Activated T-cell treated with anti-CD3 and anti-CD28 coated beads for 4 hours (primary cell): ENCODE measurements at regions not wholly inside any gene's neighbourhood (a gene's known extent, or its start where the extent isn't known, plus 50 kb on each side); places are given as distances from the start of the nearest gene placed in this dataset.

Source experiments
- DNase-seq: peaks from one replicate; pipeline ENCODE4 v3.0.0-alpha.2; 2020

DNA sequence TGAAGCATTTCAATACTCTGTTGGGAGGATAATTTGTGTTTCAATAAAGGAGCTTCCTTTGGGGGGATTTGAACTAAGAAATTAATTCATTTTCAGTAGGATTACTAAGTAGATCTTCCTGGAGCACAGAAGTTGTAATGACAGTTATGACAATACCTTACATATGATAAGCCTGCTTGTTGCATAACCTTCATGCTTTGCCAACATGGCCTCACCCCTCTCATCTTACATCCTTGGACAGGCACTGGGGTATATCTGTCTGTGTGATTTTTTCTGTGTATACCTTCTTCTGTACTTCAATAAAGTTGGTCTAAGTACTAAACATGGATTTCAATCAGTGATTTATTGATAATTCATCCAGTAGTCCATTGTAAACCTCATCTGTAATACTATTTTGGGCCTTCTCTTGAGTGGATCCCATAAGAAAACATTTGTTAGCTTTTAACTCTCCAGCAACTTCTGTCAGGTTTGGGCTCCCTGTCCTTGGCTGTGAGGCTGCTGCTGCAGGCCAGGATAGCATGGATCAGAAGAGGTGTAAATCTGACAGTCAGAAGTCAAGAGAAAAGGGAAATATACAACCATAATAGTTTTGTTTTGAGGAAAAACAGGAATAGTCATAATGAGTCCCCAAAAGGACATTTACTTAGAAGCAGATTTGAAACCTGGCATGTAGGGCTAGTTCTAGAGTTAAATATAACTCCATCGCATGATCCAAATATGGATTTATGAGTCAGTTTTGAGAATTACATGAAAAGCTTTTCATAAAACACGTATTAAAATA, 422.2 kb downstream of the KLF5 start:
- no peak for DNase-seq

DNA sequence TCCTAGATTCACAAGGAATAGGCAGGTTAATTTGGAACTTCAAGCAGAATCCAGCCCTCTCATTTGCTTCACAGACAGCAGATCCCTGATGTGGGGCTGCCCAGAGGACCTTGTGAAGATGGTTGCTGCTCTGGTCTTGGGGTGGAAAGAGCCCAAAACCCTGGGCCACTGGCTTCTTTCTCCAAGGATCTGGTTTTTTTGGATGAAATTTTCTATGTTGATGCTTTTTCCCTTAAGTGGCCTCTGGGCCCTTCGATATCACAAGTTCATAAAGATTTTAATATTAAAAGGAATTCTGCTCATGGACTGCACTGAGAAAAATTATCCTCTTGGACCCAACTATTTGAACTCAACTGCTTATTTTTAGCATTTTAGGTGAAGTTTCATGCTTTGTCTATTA, 421.1 kb downstream of the KLF5 start:
- DNase-seq, result no peak

DNA sequence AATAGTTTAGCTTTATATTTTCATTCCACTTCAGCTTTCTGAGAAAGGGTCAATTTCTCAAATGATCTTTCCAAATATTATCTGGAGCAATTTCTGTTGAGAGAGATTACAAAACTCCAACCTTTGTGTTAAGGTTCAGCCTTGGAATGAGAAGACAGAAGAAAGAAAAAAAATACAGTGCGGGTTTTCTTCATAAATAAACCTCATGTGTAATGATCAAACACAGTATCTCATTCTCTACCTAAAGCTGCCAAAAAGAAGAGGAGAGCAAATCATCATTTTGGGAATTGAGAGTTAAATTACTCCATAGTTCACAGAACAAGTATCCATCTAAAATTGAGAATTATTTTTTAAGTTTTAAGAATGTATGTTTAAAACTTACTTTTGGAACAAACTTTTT, 420.5 kb downstream of the KLF5 start:
- DNase-seq, result no peak

DNA sequence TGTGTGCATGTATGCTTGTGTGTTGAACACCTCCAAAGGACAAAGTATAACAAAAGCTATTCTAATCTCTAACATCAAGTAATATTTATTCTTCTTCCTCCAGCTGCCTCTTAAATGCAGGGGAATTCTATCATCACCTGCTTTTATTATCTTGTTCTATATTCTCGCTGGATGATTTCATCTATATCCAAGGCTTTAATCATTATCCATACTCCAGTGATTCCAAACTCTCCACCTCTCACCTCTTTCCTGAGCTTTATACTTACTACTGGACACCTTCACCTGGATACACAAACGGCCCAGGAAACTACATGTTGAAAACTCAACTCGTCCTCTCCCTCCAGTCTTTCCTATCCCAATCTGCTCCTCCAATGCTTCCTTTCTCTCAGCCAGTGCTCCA, 418.6 kb downstream of the KLF5 start:
- no peak for DNase-seq

DNA sequence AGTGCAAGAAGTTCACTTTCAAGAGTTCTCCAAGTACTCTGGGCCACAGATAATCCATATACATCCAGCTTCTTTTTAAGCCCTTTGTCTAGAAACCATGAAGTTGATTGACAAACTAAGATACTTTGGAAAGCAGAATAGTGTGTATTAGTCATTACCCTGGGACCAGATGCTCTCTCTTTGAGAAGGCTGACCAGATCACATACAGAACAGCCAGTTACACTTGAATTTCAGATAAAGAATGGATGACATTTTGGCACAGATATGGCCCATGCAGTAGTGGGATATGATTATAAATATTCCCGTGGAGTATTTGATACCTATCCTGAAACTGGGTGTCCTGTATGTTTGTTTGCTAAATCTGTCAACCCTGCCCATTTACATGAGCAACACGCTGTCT, 414.2 kb downstream of the KLF5 start:
- no peak for DNase-seq

DNA sequence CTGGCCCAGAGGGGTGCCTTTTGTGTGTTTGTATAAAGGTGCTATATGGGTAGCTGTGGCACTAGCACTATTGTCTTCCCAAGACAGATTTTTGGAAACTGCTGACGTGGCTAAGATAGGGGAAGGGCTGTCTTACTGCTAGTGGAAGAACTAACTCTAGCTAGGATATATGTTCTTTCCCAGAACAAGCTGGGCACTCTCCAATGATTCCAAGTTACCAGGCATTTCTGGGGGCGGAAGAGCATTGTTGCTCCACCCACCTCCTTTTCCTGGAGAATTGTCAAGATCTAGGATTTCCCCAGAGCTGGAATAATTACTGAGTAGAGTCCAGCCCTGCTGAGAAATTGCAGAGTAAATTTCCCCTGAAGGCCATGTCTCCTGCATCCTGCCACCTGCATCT, 408.3 kb downstream of the KLF5 start:
- no peak for DNase-seq

DNA sequence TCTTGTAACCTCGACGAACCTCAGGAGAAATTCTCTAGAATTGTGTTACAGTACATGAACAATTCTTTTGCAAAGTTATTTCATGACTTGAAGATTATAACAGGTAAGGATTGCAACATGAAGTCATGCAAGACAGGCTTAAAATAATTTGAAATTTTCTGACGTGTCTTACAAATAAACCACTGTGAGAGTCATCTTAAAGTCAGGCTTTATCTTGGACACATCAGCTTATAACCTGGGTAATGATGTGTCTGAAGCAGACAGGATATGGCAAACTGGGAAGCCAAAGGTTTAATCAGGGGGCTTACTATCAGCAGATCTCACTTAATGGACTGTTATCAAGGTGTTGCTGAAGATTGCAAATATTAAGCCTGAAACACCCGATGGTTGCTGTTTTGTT, 407.8 kb downstream of the KLF5 start:
- DNase-seq, result no peak

DNA sequence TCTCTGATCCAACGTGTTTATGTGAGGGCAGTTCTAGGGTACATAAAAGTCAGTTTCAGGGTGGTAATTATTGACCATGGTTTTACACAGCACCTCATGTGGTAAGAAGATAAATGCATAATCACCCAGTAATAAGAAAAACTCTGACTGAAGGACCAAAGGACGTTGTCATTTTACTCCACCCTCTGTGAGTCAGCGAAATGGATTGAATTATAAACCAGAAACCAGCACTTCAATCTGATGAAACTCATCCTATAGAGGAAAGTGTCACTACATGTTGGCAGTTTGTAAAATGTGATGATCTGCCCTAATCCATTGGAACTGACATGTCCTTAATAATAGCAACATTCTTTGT, 406.8 kb downstream of the KLF5 start:
- DNase-seq, result no peak

DNA sequence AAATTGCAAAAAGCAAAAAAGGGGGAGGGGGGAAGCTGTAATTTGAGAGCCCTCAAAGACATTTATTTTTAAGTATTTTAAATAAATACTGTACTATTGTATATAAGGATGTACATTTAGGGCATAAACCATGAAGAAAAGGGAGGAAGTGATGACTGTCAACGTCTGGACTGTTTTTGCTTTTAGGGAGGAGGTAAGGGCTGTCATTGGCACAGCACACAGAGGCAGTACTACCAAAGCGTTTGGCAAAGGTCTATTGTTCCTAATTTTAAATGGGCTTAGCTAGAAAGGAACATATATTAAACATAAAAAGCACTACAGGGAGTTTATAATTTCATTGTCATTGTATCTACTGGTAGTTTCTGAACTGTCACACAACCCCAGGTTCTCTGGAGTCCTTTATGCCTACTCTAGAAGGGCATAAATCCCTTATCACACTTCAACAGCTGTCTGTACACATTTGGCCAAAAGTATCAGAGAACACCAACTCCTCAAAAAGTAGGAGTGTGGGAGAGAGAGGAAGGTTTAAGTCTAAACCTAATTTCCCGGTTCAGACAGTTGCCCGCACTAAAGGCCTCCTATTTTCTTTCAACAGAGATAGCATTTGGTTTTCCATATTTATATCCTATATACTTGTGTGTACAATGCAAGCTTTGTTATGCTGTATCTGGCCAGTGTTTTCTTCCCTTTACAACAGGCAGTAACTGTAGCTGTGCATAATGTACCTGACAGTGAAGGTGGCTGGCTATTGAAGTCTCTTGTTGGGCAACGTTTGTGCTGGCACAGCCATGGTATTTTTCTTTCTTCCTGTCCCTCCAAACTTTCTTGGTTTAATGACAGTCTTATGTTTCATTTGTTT, 406.2 kb downstream of the KLF5 start:
- DNase-seq, result no peak

DNA sequence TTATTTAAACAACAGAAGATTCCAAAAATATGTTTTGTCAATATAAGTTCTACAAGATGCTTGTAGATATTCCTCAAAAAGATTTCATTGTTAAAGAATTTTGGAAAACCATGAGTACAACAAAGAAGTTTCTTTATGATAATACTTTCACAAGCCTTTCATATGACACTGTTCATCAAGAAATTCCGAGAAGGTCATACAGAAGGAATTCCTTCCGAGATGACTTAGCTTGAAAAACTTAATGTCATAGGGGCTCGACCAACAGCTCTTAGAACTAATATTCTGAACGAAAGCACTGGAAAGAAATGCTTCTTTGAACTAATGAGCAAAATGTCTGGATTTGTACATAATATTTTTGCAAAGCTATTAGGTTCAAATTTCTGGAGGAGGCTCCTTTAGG, 403.4 kb downstream of the KLF5 start:
- no peak for DNase-seq

DNA sequence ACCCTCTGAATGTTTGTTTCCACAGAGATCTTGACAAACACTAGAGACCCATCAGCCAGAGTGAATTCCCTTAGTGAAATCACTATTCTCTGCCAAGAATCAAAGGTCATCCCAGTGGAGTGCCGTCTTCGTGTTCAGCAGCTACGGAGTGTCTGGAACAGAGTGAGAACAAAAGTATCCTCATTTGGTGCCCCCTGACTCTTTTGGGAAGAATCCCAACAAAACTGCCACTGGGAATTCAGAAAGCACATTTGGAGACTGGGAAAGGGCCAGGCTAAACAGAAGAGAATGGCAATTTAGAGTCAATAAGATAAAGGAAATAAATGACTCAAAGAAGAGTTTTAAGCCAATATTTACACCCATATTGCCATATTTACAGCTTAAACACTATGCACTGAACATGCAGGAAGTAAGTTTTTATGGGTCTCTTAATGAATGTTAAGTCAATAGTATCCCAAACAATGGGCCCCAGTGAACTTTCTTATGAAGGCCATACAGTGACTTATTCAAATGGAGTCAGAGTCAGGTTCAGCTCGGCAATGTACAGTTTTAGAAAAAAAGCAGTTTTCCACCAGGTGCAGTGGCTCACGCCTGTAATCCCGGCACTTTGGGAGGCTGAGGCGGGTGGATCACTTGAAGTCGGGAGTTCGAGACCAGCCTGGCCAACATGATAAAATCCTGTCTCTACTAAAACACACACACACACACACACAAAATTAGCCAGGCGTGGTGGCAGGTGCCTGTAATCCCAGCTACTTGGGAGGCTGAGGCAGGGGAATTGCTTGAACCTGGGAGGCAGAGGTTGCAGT, 392.6 kb downstream of the KLF5 start:
- no peak for DNase-seq

DNA sequence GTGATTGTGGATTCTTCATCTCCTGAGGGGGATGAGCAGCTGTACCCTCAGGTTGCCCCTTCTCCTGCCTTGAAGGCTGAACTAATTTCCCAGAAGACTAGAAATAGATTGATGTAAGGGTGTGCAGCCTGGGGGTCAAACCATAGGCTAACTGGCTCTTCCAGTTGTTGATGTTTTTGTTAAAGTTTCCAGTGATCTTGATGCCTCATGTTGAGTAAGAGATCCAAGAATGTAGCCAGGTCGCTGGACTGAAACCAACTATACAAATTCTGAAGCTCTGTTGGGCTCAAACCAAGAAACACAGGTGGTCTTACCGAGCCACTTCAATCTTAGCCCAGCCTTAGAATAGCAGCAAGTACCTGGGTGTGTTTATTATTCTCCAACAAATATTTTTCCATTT, 391.8 kb downstream of the KLF5 start:
- no peak for DNase-seq

DNA sequence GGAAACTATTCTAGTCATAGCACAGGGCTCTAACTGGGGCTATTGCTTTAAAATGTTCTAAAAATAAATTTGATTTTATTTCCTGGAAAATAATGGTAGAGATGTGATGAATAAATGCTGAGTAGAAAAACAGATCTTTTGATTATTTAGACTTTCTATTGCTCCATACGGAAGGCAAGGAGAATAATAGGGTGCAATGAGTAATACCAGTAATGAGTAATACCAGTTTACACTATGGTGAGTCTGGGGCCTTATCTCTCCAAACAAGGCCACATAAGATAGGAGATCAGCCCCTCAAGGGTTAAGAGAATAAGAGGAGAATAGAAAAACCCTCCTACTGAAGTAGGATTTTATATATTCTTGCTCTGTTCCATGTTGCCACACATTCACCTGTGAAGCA, 390.4 kb downstream of the KLF5 start:
- DNase-seq, result no peak

DNA sequence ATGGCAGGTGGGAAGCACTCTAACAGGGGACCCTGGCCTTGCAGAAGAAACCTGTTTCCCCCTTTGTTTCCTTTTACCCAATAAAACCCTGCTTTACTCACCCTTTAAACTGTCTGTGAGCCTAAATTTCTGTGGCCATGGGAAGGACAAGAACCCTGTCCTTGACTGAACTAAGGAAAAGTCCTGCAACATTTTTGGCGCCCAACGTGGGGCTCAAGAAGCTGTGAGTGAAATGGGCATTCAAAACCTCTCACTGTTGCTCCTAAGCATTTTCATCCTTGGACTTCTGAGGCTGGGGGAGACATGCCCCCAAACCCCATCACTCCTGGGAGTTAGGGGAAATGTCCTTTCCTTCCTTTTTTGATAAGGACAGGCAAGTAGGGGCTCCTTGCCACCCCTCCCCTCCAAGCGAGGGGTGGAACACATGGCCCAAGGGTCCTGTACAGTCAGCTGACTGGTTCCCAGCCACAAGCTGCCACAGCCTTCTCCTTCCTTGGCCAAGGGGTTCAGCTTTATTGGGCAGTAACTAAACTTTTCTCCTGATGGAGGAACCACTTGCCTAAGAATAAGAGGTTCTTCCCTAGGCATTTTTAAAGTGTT, 381.6 kb downstream of the KLF5 start:
- DNase-seq, result no peak

DNA sequence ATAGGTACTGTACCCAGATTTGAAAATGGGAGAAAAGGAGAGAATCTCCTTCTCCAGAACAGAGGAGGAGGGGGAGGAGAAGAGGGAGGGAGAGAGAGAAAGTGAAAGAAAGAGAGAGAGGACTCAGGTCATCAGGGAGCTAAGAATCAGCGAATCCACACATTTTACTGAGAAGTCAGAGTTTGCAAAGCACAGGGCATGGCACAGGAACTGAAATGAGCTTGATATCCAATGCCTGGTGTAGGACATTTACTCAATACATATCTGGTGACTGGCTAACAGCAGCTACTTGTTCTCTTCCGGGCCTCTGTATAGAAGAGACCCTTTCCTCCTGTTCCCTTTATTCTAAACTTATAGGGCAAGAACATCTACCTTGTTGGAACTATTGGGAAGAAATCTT, 375.1 kb downstream of the KLF5 start:
- no peak for DNase-seq

DNA sequence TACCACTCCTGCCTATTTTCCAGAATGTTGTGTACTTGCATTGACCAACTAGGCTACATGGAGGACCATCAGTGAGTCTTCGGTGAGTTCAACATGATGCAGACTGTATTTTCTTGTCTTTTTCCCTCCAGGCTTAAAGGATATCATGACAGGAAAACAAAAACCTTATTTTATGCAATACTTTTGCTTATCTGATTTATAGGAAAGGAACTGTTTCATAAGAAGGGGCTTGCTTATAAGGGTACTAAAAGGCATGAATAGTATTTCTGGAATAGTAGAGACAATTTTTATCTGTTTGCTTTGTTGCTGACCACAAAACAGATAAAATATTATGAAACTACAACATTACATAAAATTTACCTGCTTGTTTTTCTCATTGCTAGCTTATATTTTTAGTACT, 374.7 kb downstream of the KLF5 start:
- no peak for DNase-seq

DNA sequence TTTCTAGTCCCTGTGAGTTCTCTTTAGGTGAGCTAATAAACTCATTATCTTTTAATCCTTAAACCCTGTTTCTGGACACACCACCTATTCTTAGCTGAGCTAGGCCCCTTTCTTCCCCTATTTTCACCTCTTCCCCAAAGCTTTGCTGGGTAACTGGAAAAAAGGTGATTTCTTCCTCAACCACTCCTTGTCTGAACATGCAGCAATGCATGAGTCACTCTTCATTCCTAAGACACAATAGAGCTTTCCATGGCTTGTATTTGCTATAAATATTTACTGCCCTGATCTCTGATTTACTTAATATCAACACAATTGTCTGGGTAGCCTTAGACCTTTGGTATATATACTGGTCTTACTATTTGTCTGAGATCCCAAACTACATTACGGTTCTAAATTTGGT, 370.9 kb downstream of the KLF5 start:
- no peak for DNase-seq

DNA sequence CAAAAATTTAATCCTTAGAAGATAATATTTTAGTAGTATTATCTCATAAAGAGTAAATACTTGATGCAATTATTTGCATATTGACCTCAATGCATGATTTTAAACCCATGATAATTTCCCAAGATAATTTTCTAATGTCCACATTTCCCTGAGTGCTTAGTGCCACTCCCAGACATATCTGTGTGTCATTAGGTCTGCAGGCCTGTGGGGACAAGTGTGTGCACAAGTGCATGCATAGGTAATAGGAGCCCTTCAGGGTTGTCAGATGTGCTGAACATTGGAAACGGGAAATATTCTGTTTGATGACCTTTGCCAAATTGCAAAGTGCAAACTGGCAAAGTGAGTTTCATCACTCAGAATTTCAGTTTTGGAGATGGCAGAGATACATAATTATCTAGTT, 369.9 kb downstream of the KLF5 start:
- DNase-seq, result no peak

DNA sequence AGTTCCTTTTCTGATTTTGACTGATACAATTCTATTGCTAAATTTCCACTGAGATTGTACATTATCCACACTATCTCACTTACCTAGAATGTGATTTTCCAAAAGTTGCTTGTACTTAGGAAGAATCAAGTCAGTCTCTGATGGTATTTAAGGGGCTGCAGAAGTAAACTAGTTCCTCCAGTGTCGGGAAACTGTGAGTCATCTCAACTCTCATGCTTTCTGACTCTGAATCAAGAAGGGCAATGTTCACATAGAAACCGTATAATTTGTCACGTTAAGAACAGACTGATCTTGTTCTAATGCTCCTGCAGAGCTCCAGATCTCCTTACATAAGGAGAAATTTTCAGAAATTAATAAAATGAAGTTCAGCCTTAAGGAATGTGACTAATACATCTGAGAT, 369.3 kb downstream of the KLF5 start:
- no peak for DNase-seq

DNA sequence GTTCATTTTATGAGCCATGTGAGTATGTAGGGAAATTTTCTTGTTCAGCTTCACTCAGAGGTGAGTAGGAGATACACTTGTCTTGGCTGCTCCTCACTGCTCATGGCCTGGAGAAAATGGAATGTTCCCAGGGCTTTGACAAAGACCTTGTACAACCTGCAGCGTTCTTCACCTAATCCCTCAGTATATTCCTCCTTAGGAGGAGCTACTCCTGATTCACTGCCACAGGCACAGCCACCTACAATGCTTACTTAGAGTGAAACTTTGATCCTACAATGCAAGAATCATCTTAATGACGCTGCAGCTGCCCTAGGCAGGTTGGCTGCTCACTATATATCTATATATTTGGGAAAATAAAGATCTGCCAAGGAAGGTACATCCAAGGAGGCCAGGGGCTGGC, 364.2 kb downstream of the KLF5 start:
- DNase-seq, result no peak

DNA sequence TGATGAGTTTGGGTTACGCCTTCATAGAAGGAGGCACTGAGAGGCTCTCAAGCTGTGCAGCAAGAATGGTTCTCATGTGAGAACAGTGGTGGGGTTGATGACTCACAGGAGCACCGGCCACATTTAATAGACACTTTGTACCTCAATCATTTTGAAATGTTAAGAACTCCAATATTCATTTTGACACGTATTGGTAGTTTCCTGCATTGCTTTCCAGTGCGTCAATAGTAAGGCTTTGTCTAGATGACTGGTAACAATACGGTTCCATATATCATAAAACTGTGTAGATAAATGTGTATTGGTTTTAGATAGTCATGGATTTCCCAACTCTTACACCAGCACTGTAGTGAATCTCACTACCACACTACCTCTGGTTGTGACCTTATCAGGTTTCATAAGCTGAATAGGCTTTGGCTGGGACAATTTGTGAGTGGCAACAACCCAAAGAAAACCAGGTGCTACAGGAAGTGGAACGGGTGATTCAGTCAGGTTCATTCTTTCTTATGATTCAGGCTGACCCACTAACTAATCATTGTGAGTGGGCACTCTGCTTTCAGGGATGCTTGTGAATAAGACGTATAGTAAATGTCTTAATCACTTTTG, 362.6 kb downstream of the KLF5 start:
- DNase-seq, result no peak

DNA sequence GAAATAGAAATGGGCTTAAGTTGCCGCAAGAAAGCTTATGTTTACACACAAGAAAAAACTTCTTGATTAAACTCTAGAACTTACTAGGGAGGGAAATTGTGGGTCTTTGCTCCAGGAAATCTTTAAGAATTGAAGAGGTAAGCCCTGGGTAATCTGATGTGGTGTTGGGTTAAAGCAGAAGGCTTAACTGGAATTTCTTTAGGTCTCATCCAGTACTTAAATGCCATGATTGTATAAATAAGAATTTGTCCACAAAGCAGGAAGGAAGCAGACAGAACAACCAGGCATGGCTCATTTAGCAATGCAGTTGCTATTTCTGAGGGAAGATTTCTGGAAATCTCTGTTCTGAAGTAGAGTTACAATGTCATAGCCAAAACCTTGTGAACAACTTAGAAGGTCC, 360.4 kb downstream of the KLF5 start:
- DNase-seq, result no peak
